IMR-90 (cell line): ENCODE measurements at regions not wholly inside any gene's neighbourhood (a gene's known extent, or its start where the extent isn't known, plus 50 kb on each side); places are given as distances from the start of the nearest gene placed in this dataset.

Source experiments
- NFE2L2 ChIP-seq: fragments of 150-350 bp; IDR thresholded peaks from 2 replicates; pipeline ENCODE4 v1.6.1; 2016; ENCODE audit warnings: low read depth, mild to moderate bottlenecking, low read length
- POLR2A ChIP-seq: IDR thresholded peaks from 2 replicates; pipeline ENCODE4 v1.6.1; 2012; ENCODE audit warnings: mild to moderate bottlenecking, low read depth, low read length
- RAD21 ChIP-seq: IDR thresholded peaks from 2 replicates; pipeline ENCODE4 v1.6.1; 2012; ENCODE audit warnings: low read length, improper control_type of control experiment
- SMC3 ChIP-seq: fragments of 150-350 bp; IDR thresholded peaks from 2 replicates; pipeline ENCODE4 v1.6.1; 2016; ENCODE audit warnings: low read depth, mild to moderate bottlenecking, antibody characterized with exemption, low read length, moderate library complexity
- TF ChIP-seq, protein P1 (sequence below): conservative IDR thresholded peaks from 2 replicates; pipeline ENCODE4 v1.5.1; 2012; ENCODE audit warnings: mild to moderate bottlenecking, low read depth, low read length, improper control_type of control experiment

DNA sequence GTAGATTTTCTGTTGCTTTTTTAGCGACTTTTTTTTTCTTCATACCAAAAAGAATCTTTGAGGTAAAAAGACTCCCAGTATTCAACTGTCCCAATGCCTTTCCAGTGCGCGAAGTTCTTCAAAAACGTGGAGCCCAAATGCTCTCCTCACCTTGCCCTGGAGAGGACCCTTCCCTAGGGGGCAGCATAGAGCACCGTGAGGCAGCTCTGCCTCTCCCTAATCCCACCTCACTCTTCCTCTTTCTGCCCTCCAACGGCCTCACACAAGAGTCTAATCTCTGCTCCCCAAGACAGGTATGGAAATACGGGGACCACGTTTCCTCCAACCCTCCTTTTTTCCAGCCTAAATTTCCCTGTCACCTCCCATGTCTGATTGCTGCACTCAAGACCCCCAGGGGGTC lies 117.5 kb upstream of the ALX4 start:
- TF ChIP-seq, protein P1, sequence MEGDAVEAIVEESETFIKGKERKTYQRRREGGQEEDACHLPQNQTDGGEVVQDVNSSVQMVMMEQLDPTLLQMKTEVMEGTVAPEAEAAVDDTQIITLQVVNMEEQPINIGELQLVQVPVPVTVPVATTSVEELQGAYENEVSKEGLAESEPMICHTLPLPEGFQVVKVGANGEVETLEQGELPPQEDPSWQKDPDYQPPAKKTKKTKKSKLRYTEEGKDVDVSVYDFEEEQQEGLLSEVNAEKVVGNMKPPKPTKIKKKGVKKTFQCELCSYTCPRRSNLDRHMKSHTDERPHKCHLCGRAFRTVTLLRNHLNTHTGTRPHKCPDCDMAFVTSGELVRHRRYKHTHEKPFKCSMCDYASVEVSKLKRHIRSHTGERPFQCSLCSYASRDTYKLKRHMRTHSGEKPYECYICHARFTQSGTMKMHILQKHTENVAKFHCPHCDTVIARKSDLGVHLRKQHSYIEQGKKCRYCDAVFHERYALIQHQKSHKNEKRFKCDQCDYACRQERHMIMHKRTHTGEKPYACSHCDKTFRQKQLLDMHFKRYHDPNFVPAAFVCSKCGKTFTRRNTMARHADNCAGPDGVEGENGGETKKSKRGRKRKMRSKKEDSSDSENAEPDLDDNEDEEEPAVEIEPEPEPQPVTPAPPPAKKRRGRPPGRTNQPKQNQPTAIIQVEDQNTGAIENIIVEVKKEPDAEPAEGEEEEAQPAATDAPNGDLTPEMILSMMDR, result no peak; the same call in 1 of the 2 replicates
- no peak for TF ChIP-seq POLR2A
- no peak for TF ChIP-seq RAD21
- no peak for TF ChIP-seq NFE2L2
- TF ChIP-seq SMC3, result no peak
